GM19452 (cell line): ENCODE measurements at regions not wholly inside any gene's neighbourhood (a gene's known extent, or its start where the extent isn't known, plus 50 kb on each side); places are given as distances from the start of the nearest gene placed in this dataset.

Experiments
- ATAC-seq: cut with Tn5 transposase; IDR thresholded peaks from one replicate; pipeline ENCODE4 v1.9.1; 2021; ENCODE audit not compliant: unreplicated experiment

DNA sequence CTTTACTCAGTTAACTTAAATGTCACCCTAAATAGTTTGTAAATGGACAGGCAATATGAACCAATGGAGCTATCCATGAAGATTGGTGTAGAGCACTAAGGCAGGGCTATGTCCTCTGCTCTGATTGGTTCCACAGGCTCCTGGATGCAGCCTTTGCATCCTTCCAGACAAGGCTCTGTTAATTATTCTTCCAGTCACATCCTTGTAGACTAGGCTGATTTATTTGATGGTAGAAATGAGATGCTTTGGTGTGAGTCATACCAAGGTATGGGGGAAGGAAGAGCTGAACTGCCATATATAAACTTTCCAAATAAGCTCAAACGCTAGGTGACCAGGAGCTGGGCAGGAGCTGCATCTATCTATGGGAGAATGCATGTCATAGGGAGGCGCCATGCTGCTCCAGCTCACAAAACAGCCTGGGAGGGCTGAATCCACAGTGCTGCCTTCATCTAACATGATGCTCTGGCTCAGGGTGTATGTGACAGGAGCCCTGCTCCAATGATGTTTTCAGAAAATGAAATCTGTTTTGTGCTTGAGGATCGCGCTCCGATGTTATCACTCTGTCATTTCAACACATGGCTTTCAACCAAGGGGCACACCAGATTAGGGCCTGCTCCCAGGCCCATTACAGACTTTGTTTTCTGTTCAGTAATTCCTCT is 818.0 kb upstream of the ZNF608 start:
- no peak for ATAC-seq

- no peak for ATAC-seq
These were observed 828.1 kb upstream of the ZNF608 start for GRCh38 chr5:125574491-125575044.

DNA sequence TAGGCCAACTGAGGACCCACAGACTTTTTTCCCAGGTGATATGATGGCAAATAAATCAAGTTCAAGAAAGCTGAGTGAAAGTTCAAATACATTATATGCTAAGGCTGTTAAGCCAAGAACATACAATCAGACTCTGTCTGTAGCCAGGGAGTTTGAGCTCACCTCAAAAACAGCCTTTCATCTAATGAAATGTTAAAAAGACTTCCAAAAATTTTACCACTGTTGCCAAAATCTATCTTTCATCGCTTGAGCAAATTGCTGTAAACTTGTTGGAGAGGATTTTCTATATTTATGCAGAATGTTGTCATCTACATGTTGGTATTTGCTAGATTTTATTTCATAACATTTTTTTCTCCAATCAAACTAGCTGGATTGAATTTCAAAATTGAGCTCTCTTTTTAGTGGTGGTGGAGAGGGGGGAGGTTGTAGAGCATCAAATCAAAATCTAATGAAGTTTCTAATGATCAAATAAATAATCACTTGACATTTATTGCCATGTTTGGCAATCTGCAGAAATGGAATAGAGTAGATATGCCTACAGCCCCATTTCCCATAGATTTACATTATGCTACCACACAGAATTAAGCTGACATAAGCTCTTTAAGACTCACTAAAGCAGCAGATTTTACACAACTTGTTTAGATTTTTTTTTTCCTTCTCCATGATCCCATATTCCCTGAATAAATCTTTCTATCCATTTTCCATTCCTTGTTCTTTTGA is 828.9 kb upstream of the ZNF608 start:
- ATAC-seq = no peak

GRCh38 chr5:125575891-125576505 is 829.6 kb upstream of the ZNF608 start:
- no peak for ATAC-seq

DNA sequence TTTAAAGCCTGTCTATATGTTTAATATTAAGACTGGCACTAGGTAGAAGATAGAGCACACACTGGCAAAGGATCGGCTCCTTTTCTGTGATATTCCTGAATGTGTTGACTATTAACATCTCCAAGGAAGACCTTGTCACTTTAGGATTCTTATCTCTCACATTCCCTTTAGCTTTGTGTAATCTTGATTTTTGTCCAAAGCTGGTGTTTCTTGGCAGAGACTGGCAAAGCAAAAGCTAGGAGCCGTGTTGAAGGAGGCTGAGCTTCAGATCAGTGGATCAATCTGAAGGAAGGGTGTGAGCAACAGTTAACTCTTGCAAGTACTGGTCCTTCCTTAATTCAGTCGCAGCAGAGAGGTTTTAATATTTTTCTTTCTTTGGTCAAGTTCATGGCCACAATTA is 830.4 kb upstream of the ZNF608 start:
- no peak for ATAC-seq

DNA sequence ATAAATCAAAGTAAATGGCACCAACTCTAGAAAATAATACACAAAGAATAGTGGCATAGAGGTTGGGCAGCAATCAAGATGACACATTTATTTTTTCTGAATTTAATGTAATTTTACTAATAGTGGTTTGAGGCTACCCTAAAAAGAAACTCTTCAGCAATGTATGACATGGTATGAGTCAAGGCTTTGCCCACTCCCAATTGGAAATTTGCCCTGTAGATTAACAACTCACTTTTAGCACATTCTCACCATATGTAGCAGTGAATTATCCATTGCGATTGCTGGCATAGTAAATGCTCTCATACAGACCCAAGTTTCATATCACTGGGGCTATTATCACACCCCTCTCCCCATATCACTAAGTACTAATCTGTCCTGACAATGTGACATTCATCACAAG is 832.1 kb upstream of the ZNF608 start:
- no peak for ATAC-seq

- ATAC-seq = no peak
These were observed 832.7 kb upstream of the ZNF608 start for GRCh38 chr5:125579182-125579581.

DNA sequence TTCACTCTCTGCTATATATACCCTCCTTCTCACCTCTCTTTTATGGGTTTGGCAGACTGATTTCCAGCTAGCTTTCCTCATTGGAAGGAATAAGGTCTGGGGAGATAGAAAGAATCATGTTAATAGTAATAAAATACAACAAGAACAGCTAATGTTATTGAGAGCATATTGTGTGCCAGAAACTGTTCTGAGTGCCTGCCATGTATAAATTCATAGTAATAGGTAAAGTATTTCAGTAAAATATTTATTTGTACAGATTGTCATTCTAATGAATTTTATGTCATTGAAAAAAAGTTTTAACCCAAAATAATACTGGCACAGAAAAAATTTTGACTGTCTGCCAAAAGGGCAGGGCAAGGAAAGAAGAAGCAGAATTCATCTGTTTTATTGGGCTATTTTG is 834.9 kb upstream of the ZNF608 start:
- no peak for ATAC-seq

GRCh38 chr5:125582352-125582751 is 835.9 kb upstream of the ZNF608 start:
- ATAC-seq = no peak

GRCh38 chr5:125583321-125584139 is 837.1 kb upstream of the ZNF608 start:
- no peak for ATAC-seq

GRCh38 chr5:125584140-125584520 is 837.7 kb upstream of the ZNF608 start:
- no peak for ATAC-seq

DNA sequence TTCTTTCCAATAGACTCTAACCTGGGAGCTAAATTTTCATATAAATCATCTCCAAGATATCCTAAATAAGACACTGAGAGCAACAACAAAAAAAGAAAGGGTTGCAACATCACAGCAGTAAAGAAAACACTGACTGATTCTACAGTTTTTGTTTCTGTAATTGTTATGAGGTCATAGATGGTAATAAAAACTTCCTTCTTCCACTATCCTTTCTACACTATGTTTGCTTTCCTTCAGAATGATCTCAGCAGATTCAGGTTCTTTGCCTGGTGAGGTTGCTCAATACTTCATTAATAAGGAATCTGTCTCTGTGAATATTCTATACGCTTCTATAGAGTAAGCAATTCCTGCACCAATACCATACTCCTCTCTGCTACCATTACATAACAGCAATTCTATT is 835.6 kb upstream of the GRAMD2B start:
- ATAC-seq = no peak

GRCh38 chr5:125592856-125593255 is 830.4 kb upstream of the GRAMD2B start:
- no peak for ATAC-seq

GRCh38 chr5:125595095-125595494 is 828.1 kb upstream of the GRAMD2B start:
- ATAC-seq = no peak

DNA sequence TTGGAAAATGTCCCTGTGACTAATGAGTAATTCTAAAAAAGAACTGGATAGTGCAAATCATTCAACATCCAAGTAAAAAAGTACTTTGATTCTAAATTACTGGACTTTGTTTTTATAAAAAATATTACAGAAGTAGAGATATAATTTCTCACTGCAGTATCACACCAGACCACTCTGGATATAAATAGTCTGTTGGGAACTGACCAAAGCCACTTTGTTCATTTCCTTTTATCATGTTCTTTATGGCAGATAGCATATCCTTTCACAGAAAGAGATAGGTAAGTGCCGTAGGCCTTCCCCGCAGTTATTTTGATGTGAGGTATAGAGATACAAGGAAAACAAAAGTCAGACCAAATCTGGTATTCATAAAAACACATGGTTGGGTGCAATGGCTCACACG is 827.4 kb upstream of the GRAMD2B start:
- no peak for ATAC-seq

DNA sequence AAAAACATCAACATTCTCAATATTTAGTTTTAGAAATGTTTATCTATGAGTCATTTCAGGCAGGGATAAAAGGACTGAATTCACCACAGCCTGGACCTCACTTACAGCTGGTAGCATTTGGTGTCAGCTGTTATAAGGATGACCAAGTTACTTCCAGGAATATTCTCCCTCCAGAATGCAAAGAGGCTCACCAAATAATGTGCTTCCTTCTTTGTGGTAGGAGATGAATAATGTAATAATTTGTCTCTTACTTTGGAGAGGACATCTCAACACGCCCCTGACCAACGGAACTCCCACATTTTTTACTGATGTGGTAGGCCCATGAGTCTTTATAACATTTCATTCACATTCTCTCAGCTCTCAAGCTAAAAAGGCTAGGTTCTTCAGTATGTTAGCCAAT is 825.9 kb upstream of the GRAMD2B start:
- no peak for ATAC-seq

DNA sequence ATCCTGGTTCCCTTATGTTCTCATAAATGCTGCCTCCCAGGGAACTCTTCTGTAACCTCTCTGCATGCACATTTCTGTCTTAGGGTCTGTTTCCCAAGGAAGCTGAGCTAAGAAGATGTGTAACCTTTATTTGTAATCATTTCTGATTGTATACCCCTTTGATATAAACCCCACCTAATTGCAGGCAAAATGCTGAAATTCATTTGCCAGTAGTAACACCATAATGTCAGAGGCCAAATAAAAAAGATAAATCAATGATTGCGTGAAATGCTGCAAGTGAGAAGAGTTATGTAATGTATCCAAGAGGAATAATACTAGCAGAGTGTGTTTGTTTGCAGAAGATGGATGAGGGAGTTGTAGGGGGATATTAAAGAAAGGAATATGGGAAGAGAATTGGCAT is 822.6 kb upstream of the GRAMD2B start:
- no peak for ATAC-seq

DNA sequence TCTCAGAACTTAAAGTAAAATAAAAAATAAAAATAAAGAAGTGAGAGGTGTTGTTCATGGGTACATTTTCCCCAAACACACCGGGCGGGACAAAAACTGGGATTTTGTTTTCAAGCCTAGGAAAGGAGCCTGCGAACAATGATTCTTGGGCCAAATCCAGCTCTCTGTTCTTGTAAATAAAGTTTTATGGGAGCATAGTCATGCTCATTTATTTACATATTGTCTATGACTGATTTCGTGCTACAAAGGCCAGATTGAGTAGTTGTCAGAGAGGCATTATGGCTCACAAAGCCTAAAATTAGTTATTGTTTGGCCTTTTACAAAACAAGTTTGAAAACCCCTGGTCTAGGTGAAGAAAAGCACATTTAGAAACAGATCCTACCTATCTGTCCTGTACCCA is 821.0 kb upstream of the GRAMD2B start:
- ATAC-seq = no peak

DNA sequence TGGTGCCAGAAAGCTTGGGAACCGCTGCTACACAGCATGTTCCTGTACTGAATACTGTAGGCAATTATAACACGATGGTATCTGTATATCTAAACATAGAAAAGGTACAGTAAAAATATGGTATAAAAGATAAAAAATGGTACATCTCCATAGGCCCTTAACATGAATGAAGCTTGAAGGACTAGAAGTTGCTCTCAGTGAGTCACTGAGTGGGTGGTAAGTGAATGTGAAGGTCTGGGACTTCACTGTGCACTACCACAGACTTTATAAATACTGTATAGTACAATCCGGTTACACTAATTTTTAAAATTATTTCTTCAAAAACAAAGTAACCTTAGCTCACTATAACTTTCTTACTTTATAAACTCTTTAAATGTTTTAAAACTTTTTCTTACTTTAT is 819.9 kb upstream of the GRAMD2B start:
- ATAC-seq = no peak

GRCh38 chr5:125604104-125604503 is 819.1 kb upstream of the GRAMD2B start:
- ATAC-seq = no peak

GRCh38 chr5:125607018-125607417 is 816.2 kb upstream of the GRAMD2B start:
- ATAC-seq = no peak
